Activated CD8-positive, alpha-beta memory T cell treated with anti-CD3 and anti-CD28 coated beads for 1 hour (primary cell): ENCODE measurements at regions not wholly inside any gene's neighbourhood (a gene's known extent, or its start where the extent isn't known, plus 50 kb on each side); places are given as distances from the start of the nearest gene placed in this dataset.
A peak's percentile ranks its signal among the peaks of the same experiment; 100 is the strongest.
"Not testable (repeated sequence)": the region's sequence is repeated elsewhere in the genome, so short reads cannot be mapped to it uniquely, and the experiment has no call there.

Experiments used
- DNase-seq, 2 donors: peaks; one replicate each; pipeline ENCODE4 v3.0.0-alpha.2; 2020; ENCODE audit warnings: low read depth in 1 of 2; ENCODE audit errors: extremely low read depth in 1 of 2

GRCh38 chr14:105979446-105979845, 453.1 kb downstream of the TMEM121 start:
- DNase-seq, result no peak

- DNase-seq, result no peak
Measured at GRCh38 chr14:105980224-105980623, 453.8 kb downstream of the TMEM121 start.

DNA sequence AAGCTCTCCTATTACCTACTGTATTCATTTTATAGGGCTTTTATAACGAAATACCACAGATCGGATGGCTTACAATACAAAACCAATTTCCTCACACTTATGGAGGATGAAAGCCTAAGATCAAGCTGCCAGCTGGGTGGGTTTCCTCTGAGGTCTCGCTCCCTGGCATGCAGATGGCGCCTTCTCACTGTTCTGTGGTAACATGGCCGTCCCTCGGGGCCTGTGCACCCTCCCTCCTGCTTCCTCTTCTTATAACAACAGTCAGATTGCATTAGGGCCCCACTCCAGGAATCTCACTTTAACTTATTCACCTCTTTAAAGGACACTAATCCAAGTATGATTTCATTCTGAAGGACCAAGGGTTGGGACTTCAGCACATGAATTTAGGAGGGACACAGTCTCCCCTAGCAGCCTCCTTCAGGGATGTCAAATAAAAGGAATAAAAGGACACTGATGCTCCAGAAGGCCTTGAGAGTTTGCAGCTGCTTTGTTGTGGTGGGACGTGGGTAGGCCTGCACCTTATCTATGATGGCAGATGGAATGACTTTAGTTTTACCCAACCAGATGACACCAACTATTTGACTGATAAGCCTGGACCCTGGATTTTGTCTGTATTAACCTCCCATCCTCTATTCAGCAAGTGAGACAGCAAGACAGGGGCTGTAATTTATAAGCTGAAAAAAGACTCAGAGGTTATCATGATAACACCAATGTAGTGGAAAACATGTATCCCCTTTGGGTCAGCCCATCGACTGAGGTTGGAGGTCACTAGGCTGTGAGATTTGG, 455.3 kb downstream of the TMEM121 start:
- peak in 1 of 2 donors; percentile 32 for DNase-seq

GRCh38 chr14:105982664-105983063, 456.3 kb downstream of the TMEM121 start:
- DNase-seq, result no peak

GRCh38 chr14:105986894-105987284, 460.5 kb downstream of the TMEM121 start:
- no peak for DNase-seq

GRCh38 chr14:105987563-105987962, 461.2 kb downstream of the TMEM121 start:
- DNase-seq, result no peak

DNA sequence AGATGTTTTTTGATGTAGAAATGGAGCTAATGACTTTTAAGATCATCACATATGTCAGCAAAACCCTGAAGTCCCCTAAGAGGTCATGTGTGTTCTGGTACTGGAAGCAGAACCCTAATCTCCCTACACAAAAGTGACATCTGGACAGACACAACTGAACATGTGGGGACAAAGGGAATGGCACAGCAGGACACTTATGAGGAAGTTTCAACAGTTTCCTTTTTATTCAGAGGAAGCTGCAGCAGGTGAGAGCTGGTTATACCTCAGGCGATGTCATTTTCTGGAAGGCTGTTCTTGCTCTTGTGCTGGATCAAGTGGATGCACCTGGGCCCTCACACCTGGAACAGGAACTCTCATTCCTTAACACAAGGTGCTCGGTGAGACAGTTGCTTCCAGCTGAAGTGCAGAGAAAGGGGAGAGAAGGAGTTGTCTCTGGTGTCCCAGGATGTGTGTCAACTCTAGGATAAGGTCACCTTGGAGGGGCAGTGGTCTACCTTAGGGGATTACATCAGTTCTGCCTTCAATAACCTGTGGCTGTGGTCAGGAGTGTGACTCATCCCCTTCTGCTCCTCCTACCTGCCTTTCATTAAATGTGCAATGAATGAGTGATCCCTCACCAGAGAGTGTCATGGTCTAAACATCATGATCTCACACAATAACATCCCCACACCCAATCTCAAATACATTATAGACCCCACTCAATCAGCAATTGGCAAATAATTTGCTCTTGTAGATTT, 463.4 kb downstream of the TMEM121 start:
- no peak for DNase-seq

GRCh38 chr14:105991677-105992076, 465.3 kb downstream of the TMEM121 start:
- DNase-seq, result not testable (repeated sequence)

DNA sequence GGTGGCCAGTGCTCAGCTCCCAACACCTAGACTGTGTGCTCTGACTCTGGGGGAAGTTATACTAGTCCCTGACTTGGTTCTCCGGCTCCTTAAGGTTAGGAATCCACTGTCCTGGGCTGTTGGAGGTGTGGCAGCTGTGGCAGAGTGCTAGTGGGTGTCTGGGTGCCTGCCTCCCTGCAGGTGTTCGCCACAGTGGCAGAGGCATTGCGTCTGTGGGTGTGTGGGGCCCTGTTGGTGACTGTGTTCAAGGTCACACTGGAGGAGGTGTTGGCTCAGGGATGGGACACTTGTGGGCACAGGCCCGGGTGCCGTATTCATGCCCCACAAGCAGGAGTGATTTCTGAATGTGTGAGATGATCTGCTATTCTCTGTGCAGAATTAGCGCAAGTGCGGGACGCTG, 467.4 kb downstream of the TMEM121 start:
- no peak for DNase-seq

DNA sequence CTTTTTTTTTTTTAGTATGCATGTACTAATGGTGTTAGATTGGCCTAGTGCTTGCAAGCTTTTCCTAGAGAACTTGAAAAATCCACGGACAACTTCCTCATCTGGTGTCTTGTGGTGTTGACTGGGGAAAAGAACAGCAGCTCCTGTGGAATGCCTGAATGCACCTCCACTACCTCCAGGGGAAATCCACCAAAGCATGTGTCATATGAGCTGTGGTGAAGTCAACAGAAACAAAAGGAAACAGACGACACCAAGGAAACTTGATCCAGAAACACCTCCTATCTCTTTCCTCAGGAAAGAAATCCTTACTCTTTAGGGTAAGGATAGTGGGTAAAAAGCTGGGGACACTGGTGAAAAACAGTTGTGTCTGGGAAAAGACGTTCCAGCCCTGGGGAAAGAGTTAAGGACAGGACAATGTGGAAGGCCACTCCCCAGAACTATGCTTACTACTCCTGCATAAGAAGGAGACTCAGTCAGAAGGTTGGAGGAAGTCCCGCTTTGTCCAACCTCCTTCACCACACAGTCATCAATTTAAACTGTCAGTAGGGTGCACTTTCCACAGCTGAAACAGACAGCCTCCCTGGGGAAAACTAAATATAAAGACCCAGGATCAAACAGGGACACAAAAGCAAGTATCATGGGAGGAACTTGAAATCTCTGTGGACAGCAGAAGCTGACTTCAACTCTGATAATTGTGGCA, 468.8 kb downstream of the TMEM121 start:
- DNase-seq, result not testable (repeated sequence)

DNA sequence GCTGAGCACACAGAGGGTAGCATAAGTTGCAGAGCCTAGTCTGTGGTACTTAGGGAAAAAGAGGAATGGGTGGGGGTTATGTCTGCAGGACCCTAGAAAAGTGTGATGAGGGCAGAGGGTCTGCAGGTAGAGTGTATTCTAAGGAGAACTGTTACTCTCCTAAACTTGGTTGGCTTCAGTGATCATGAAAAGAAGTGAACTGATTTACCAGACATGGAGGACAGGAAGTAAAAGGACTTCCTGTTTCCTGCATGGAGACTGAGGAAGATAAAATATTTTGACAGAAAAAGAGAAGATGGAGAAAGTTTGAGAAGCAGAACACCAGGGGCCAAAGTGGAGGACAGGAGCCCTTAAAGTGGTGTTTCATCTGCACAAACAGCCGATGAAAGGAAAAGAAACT, 472.2 kb downstream of the TMEM121 start:
- DNase-seq, result not testable (repeated sequence)

DNA sequence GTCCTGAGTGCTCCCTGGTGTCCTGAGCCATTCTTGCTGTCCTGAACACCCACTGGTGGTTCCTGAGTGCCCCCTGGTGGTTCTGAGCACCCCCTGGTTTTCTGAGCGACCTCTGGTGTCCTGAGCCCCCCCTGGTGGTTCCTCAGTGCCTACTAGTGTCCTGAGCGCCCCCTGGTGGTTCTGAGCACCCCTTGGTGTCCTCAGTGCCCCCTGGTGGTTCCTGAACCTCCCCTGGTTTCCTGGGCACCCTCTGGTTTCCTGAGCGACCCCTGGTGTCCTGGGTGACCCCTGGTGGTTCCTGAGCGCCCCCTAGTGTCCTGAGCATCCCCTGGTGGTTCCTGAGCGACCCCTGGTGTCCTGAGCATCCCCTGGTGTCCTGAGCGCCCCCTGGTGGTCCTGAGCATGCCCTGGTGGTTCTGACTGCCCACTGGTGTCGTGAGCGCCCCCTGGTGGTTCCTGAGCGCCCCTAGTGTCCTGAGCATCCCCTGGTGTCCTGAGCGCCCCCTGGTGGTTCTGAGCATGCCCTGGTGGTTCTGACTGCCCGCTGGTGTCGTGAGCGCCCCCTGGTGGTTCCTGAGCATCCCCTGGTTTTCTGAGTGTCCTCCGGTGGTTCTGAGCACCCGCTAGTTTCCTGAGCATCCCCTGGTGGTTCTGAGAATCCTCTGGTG, 473.1 kb downstream of the TMEM121 start:
- peak in 1 of 2 donors; percentile 66 for DNase-seq

DNA sequence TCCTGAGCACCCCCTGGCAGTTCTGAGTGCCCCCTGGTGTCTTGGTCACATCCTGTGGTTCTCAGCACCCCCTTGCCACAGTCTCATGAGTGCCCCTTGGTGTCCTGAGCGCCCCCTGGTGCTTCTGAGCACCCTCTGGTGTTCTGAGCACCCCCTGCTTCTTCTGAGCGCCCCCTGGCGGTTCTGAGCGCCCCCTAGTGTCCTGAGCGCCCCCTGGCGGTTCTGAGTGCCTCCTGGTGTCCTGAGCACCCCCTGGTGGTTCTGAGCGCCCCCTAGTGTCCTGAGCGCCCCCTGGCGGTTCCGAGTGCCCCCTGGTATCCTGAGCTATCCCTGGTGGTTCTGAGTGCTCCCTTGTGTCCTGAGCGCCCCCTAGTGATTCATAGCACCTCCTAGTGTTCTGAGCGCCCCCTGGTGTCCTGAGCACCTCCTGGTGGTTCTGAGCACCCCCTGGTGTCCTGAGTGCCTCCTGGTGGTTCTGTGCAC, 473.7 kb downstream of the TMEM121 start:
- DNase-seq, result not testable (repeated sequence)

- not testable (repeated sequence) for DNase-seq
Measured at GRCh38 chr14:106001277-106001676, 474.9 kb downstream of the TMEM121 start.

DNA sequence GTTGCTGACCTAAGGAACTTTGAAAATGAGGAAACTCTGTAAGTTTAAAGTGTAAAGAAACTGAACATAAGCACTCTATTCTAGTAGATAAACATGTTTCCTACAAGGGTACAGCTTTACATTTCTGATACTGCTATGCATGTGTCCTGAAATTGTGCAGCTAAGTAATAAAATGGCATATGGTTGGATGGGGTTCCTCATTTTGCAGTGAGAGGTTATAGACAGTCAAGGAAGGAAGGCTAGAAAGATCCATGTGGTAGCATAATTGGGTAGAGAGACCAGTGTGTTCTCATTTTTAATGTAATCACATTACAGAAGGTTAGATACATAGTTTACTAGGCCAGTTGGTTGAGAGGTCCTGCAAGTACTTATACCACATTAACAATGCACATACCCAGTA, 477.0 kb downstream of the TMEM121 start:
- DNase-seq, result no peak

DNA sequence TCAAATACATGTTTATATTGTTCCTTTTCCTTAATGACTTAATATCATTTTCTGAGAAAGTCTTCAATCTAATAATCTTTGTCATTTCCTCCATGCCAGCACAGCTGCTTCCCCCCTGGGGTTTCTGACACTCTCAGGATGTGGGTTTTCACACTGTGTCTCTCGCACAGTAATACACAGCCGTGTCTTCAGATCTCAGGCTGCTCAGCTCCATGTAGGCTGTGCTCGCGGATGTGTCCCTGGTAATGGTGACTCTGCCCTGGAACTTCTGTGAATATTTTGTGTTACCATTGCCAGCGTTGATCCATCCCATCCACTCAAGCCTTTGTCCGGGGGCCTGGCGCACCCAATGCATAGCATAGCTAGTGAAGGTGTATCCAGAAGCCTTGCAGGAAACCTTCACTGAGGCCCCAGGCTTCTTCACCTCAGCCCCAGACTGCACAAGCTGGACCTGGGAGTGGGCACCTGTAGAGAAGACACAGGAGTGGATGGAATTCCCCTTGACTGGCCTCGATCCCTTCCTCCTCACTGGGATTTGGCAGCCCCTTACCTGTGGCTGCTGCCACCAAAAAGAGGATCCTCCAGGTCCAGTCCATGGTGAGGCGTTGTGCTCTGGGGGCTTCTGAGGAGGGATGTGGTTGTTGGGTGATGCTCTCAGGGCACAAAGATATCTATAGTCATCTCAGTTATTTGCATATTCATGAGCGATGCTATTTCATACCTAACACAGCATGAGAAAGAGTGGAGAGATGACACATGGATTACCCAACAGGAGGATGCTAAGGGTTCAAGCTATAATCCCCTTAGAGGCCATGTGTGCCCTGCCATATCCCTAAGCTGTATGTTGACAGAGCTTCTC, 478.8 kb downstream of the TMEM121 start:
- peak in 1 of 2 donors; percentile 29 for DNase-seq

- not testable (repeated sequence) for DNase-seq
Measured at GRCh38 chr14:106006043-106006442, 479.7 kb downstream of the TMEM121 start.

DNA sequence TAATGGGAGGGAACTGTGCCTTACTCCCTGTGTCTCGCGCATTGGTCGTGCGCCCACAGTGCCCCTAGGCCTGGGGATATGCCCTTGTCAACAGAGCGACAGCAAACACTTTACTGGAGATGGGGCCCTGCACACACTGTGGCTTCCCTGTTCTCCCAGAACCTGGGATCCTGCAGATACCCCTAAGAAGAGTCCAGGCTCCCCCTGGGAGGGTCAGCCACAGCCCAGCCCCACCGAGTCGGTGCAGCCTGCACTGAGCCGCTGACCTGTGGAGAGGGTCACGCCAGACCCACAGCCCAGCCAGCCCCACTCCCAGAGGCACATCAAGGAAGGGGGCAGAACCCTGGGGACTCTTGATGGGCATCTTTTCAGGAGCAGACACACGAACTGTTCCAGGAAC, 480.3 kb downstream of the TMEM121 start:
- not testable (repeated sequence) for DNase-seq

GRCh38 chr14:106010783-106011182, 484.4 kb downstream of the TMEM121 start:
- DNase-seq, result no peak
